ENCODE measurements at regions not wholly inside any gene's neighbourhood (a gene's known extent, or its start where the extent isn't known, plus 50 kb on each side); places are given as distances from the start of the nearest gene placed in this dataset.

DNA sequence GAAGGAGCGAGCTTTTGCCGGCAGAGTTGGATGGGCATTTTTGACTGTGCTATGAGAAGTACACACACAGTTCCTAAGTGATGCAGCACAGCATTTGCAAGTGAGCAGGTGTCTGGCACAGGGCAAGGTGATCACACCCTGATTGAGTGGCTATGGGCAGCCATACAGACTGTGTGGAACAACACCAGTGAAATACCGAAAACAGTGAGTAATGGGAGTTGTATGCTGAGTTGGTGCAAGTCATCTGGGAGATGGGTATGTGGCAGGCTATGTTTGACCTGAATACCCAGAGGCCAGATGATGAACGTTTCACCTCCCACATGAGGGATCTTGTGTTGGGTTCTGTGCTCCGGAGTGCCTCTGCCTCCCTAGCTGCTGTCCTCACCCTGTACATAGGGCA is 53.5 kb upstream of the TIPARP start:
- no peak for DNase-seq (ENCODE audit: low read depth in 2 of 2)

DNA sequence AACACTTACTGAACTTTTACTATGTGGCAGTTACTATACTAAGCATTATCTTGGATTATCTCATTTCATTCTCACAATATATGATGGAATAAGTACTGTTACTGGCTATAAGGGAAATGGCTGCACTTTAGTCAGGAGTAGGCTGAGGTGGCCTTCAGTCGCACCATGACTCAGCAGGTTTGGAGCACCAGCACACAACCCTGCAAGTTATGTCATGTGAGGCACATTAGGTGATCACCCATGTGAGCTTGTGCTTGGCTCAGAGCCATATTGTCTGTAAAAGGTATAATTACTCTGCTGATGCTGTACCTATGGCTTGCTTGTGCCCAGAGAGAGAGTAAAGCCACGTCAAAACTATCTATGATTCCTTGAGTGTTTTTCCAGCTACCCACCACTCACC is 54.1 kb upstream of the TIPARP start:
- DNase-seq (ENCODE audit: low read depth in 2 of 2) = no peak

DNA sequence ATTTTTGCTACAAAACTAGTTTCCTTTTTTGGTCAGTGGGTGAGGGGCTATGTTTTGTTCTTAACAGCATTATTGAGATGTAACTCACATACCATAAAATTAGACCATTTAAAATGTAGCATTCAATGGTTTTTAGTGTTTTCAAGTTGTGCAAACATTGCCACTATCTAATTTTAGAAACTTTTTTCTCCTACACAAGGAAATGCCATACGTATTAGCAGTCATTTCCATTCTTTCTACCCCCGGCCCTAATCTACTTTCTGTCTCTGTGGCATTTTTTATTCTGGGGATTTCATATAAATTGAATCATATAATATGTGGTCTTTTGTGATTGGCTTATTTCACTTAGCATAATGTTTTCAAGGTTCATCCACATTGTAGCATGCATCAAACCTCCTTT is 55.0 kb upstream of the TIPARP start:
- DNase-seq (ENCODE audit: low read depth in 2 of 2) = no peak

DNA sequence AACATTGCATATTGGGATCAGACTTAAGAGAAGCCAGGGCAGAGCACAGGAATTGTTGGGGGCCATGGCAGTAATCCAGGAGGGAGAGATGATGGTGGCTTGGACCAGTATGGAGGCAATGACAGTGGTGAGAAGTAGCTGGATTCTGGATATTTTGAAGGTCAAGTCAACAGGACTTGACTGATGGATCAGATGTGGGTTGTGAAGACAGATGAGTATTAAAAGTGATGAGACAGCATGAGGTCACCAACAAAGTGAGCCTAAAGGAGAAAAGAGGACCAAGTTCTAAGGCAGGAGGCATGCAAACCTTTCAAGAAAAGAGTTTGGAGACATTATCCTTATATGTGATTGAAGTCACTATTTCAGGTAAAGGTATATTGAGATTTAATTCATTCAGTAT is 56.6 kb upstream of the TIPARP start:
- no peak for DNase-seq (ENCODE audit: low read depth in 2 of 2)

DNA sequence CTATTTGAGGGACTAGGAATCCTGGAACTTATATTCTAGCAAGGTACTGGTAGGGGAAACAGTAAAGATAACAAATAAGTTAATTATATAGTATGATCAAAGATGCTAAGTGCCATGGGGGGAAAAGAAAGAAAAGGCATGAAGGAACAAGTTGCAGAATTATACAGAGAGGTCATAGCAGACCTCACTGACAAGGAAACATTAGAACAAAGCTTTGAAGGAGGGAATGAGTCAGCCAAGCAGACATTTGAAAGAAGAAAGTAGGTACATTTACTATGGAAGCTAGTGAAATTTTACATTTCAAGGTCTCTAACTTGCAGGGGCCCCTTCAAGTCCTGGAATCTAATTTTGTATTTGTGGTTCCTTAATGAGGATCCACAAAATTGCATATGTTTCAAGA is 57.2 kb upstream of the TIPARP start:
- DNase-seq (ENCODE audit: low read depth in 2 of 2) = no peak

DNA sequence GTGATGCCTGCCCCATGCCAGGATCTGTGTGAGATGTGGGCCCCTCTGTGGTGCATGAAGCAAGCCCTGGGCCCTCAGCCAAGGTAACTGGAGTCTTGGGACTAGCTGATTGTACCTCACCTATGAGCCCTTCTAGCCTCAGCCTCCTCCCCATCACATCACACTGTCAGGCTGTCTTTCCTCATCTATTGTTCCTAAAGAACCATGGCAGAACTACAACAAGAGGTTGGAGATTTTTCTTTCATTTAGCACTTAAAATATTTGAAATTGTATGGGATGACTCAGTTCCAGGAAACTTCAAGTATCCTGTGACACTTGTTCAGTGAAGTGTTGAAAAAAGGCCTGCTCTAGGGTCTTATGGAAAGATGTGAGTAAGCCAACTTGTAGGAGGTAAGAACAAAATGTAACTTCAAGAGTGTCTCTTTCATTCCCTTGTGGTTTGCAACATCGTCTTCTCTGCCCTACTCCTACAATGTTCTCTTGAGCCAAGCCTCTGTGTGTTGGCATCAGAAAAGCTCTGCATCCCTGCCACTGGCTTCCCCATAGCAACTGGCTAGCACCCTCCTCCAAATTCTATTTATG is 58.7 kb upstream of the TIPARP start:
- peak; percentile 64 for DNase-seq (ENCODE audit: low read depth in 2 of 2)

DNA sequence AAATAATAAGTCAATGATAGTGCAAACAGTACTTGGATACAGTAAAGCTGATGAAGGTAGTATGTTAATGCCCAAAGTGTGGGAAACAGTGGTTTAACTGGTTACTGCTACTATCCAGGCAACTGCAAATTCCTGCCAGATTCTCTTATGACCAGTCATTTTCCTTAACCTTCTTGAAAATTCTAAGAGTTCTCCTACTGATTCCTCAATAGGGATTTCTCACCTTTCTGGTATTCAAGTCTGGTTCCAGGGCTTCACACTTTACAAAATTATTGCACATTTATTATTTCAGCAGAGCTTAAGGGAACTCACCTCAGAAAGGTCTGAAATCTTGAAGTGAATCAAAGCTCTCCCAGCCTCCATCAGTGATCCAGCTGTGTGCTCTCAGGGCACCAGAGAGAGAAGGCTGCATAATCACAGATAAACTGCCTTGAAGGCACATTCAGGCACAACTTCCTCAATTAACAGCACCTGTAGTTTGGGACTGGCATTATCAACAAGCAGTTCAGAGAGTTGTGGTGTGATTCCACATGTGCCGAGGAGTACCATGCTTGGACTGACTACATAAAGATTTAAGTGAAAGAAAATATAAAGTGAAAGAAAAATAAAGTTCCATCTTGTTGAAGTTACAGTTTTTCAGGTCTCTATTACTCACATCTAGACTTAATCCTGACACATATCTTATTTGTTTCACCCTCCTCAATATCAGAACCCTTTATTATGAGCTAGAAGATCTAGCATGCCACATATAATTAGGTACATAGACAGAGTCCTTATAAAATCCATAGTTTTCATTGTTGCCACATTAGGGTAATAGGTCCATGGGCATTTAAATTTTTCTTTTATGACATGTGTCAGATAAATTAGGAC is 59.5 kb upstream of the TIPARP start:
- DNase-seq (ENCODE audit: low read depth in 2 of 2) = no peak

DNA sequence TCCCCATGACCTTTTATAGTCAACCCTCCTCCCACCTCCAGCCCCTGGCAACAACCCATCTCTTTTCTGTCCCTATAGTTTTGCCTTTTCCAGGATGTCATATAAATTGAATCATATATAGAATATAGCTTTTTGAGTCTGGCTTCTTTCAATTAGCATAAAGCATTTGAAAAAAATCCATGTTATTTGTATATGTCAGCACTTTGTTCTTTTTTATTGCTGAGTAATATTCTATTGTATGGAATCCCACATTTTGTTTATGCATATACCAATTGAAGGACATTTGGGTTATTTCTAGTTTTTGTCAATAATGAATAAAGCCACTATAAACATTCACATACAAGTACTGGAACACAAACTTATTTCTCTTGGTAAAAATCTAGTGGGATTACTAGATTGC is 58.0 kb upstream of the SSR3 start:
- DNase-seq (ENCODE audit: low read depth in 2 of 2) = no peak

DNA sequence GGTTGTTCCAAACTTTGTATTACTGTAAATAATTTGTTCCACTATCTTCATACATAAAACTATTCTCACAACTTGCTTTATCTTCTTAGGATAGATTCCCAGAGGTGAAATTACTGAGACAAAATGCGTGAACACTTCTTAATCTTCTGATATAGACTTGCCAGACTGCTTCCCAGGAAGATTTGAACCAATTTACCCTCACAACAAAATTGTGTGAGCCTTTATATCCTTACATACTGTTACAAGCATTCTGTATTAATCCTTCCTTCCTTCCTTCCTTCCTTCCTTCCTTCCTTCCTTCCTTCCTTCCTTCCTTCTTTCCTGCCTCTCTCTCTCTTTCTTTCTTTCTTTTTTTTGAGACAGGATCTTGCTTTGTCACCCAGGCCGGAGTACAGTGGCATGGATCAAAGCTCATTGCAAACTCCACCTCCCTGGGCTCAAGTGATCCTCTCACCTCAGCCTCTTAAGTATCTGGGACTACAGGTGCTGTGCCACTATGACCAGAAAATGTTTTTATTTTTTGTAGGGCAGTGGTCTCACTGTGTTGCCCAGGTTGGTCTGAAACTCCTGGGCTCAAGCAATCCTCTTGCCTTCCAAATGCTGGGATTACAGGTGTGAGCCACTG is 57.1 kb upstream of the SSR3 start:
- no peak for DNase-seq (ENCODE audit: low read depth in 2 of 2)

DNA sequence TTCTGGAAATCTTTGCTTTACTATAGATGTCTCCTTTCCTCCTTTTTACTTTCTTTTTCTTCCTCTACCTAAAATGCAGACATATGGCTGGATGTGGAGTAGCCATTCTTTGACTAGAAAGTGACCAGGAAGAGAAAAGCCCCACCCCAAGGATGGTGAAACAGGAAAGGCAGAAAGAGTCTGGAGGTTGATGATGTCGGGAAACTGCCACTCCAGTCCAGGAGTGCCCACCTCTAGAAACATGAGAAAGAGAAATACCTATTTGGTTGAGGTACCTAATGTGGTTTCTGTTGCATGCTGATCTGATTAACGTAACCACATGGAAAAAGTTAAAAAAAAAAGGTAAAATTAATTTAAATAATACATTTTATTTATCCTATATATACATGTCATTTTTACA is 55.2 kb upstream of the SSR3 start:
- DNase-seq (ENCODE audit: low read depth in 2 of 2) = no peak

DNA sequence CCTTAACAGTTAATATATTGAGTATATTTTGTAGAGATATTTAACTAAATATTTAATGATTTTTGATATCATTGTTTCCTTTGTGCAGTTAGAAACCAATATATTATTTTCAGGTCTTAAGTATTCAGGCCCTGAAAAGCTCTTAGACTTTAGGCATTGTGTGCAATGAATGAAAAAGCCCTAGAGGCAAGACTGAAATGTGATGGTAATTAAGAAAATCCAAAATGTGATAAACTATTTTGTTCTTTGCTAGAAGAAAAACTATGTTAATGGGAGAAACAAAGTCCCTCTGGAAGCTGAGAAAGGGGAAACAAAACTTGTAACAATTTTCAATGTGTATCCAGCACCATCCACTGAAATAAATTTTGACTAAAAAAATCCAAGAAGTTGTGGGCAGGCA is 54.6 kb upstream of the SSR3 start:
- no peak for DNase-seq (ENCODE audit: low read depth in 2 of 2)

DNA sequence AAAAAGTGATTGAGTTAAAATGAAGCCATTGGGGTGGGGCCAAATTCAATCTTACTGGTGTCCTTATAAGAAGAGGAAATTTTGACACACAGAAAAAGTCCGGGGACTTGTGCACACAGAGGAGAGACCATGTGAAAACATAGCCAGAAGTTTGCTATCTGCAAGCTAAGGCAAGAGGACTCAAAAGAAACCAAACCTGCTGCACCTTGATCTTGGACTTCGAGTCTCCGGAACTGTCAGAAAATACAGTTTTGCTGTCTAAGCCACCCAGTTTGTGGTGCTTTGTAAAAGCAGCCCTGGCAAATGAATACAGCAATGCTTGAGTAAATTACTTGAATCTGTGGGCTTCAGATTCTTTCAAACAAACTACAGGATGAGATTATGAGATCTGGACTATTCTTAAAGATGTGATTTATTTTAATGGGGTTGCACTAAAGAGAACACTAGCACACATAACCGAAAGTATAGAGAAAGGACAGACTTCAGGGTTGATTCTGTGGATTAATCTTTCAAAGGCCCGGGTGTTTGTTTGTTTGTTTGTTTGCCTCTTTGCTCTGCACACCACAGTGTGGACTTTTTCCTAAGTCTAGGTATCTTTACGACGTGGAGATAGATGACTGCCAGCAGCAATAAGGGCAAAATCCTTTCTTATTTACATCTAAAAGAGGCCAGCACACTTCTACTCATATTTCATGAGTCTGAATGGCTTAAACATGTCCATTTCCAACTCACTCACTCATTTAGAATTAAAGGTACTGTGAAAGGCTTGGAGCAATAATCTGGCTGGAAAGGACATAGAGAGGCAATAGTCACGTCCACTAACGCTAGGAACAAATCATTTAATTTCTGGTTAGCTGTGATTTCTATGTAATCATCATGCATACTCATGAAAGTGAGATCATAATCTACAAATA is 53.9 kb upstream of the SSR3 start:
- no peak for DNase-seq (ENCODE audit: low read depth in 2 of 2)

DNA sequence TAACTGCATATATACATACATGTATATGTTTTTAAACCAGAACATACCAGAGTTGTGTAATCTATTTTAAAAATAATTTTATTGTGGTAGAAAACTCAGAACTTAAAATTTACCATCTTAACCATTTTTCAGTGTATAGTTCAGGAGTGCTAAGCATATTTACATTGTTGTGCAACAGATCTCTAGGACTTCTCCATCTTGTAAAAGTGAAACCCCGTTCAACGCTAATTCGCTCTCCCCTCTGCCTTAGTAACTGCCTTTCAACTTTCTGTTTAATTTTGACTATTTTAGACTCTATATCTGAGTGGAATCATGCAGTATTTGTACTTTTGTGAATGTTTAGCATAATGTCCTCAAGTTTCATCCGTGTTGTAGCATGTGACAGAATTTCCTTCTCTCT is 51.8 kb upstream of the SSR3 start:
- DNase-seq (ENCODE audit: low read depth in 2 of 2) = no peak

DNA sequence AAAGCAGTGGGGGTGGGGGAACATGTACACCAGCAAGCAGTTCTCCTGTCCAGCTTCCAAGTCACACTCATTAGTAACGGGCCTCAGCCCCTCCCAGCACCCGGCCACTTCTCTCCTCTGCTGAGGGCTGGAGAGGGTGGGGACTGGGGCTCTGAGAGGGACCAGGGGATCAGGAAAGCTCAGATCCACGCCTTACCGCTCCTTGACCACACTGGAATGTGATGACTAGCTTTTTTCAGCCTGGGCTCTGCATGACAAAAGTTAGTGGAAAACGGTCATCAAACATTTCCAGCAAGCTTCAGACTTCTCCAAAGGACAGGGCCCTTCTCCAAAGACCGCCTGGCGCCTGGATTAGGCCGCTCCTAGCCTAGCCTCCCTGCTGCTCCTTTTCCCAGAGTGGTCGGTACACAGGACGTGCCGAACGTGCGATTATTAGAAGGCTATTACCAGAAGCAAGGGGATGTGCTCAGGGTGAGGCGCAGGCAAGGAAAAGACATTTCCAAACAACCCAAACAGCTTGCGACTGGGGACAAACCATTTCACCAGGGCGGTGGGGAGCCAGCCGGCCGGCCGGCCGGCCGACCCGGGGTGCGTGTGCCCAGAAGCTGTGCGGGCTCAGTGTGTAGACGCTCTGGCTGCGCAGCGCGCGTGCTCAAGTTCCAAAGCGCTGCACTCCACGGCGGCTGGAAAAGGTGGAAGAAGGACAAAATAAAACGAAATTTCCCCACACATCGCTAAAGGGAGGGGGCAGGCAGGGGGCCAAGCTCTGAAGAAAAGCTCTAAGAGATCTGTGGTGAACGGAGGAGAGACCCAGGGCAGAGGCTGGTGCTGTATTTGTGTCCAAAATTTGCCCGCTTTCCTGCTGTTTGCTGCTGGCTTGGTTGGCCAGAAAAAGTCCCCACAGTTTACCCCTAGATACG is 51.0 kb upstream of the SSR3 start:
- peak; percentile 51 to 57 for DNase-seq (ENCODE audit: low read depth in 2 of 2)

DNA sequence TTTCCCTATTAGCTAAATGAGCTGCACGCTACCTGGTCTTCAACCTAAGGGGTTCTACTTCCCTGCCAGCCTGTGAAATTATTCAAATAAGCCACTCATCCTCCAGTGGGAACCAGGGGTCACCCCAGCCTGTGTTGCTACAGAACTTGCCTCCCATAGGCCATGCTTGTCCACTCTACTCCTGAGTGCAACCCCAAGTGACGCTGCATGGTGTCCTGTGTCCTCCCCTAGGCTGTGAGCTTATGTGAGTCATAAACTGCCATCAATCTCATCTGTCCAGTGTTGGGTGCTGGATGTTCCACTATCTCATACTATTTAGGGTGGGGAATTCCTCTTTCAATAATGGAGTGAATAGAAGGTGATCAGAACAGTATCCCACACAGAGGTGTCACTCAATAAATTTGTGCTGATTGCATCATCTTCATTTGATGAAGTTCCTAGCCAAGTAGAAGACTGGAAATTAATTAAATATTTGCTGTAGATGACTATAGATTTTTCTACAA is 49.8 kb upstream of the SSR3 start:
- no peak for DNase-seq (ENCODE audit: low read depth in 2 of 2)

Measured in fibroblast of skin of left quadriceps (primary cell).